K562 (cell line): ENCODE measurements at regions not wholly inside any gene's neighbourhood (a gene's known extent, or its start where the extent isn't known, plus 50 kb on each side); places are given as distances from the start of the nearest gene placed in this dataset.

Experiments used
- CTCF ChIP-seq, 3 experiments: IDR thresholded peaks in 2 of 3; conservative IDR thresholded peaks in 1 of 3; 2 replicates each; pipeline ENCODE4 v1.5.1; 2011 to 2012; ENCODE audit warnings: low read length in 3 of 3, mild to moderate bottlenecking in 3 of 3, control low read depth in 2 of 3, improper control_type of control experiment in 1 of 3, inconsistent platforms in 1 of 3, low read depth in 1 of 3, mixed read lengths in 1 of 3, moderate library complexity in 1 of 3; ENCODE audit not compliant: insufficient read depth in 2 of 3
- JUN ChIP-seq, 2 experiments: sonication (generic) in 1 of 2; formaldehyde crosslinking in 1 of 2; IDR thresholded peaks; 2 replicates each; pipeline versions ENCODE4 v1.6.1 to v1.8.0; 2012 to 2022; ENCODE audit warnings: borderline replicate concordance in 2 of 2, mild to moderate bottlenecking in 2 of 2, improper control_type of control experiment in 1 of 2, low read depth in 1 of 2, low read length in 1 of 2, missing genetic modification reagents in 1 of 2

- TF ChIP-seq CTCF (IDR thresholded peaks at IDR 0.05 in 2 of 3, conservative IDR thresholded peaks at IDR 0.05 in 1 of 3; ENCODE audit: insufficient read depth in 2 of 3, low read depth in 1 of 3, low read length in 3 of 3) (no peak), JUN (IDR thresholded peaks at IDR 0.05; ENCODE audit: borderline replicate concordance, low read depth, low read length) (no peak), JUN (CRISPR knock-in tag; IDR thresholded peaks at IDR 0.05; ENCODE audit: borderline replicate concordance) (no peak)
Measured at GRCh38 chr3:177916461-177916860, 619.8 kb upstream of the KCNMB2 start.
